Right lobe of liver (tissue), 4 donors: ENCODE measurements at regions not wholly inside any gene's neighbourhood (a gene's known extent, or its start where the extent isn't known, plus 50 kb on each side); places are given as distances from the start of the nearest gene placed in this dataset.

Experiments used
- POLR2A ChIP-seq: fragments of 450-650 bp; IDR thresholded peaks from one replicate; pipeline ENCODE4 v1.6.1; 2017; ENCODE audit warnings: antibody characterized with exemption, mild to moderate bottlenecking
- TF ChIP-seq, protein P1 (sequence below), 4 donors: fragments of 200-600 bp in 3 of 4; fragments of 450-650 bp in 1 of 4; IDR thresholded peaks; one replicate each; pipeline versions ENCODE4 v1.5.1 to v1.8.0; 2016 to 2022; ENCODE audit warnings: antibody characterized with exemption in 4 of 4, mild to moderate bottlenecking in 2 of 4
- donor health status: DM: no; HTN: no; CAD: no.
- donor health status: DM: no; HTN: no; CAD: no.
- donor health status: DM: no; HTN: yes; CAD: no.

DNA sequence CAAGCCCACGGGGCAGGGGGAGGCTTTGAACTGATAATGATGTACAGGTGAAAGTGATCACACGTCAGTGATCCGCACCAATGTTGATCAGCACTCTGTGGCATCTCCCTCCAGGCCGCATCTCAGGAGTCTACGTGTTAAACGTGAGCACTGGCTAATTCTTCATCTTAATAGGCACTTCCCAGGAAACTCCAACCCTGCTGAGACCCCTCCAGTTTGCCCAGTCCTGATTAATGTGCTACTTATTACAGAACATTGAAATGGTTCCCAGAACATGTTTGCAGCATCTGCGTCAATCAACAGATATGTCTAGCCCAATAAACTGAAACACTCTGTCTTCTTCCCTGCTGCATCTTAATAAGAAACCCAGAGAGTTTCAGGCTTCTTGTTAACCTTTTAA lies 298.4 kb downstream of the DEPDC1B start:
- TF ChIP-seq, protein P1, sequence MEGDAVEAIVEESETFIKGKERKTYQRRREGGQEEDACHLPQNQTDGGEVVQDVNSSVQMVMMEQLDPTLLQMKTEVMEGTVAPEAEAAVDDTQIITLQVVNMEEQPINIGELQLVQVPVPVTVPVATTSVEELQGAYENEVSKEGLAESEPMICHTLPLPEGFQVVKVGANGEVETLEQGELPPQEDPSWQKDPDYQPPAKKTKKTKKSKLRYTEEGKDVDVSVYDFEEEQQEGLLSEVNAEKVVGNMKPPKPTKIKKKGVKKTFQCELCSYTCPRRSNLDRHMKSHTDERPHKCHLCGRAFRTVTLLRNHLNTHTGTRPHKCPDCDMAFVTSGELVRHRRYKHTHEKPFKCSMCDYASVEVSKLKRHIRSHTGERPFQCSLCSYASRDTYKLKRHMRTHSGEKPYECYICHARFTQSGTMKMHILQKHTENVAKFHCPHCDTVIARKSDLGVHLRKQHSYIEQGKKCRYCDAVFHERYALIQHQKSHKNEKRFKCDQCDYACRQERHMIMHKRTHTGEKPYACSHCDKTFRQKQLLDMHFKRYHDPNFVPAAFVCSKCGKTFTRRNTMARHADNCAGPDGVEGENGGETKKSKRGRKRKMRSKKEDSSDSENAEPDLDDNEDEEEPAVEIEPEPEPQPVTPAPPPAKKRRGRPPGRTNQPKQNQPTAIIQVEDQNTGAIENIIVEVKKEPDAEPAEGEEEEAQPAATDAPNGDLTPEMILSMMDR (IDR thresholded peaks at IDR 0.05): no peak
- no peak for TF ChIP-seq POLR2A
